ENCODE measurements at regions not wholly inside any gene's neighbourhood (a gene's known extent, or its start where the extent isn't known, plus 50 kb on each side); places are given as distances from the start of the nearest gene placed in this dataset.

DNA sequence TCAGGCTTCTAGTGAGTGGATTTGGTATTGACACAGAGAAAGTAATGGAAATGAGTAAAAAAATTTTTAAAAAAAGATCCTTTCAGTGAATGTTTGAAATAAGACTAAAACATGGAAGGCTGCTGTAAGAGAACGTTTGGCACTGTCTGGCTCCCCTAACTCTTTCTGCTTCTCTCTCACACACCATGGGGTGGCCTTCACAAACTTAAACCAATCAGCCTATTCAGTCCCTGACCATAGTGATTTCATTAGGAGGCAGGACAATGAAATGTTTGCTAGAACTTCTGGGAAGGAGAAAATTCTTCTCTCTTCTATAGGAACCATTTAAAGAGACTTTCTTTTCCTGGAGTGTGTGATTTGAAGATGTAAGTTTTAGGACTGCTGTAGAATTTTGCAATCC is 84.2 kb upstream of the GRIN2B start:
- TF ChIP-seq, protein P1, sequence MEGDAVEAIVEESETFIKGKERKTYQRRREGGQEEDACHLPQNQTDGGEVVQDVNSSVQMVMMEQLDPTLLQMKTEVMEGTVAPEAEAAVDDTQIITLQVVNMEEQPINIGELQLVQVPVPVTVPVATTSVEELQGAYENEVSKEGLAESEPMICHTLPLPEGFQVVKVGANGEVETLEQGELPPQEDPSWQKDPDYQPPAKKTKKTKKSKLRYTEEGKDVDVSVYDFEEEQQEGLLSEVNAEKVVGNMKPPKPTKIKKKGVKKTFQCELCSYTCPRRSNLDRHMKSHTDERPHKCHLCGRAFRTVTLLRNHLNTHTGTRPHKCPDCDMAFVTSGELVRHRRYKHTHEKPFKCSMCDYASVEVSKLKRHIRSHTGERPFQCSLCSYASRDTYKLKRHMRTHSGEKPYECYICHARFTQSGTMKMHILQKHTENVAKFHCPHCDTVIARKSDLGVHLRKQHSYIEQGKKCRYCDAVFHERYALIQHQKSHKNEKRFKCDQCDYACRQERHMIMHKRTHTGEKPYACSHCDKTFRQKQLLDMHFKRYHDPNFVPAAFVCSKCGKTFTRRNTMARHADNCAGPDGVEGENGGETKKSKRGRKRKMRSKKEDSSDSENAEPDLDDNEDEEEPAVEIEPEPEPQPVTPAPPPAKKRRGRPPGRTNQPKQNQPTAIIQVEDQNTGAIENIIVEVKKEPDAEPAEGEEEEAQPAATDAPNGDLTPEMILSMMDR (IDR thresholded peaks at IDR 0.05; ENCODE audit: unreplicated experiment): no peak
- H3K4me1 Mint-ChIP-seq: peaks cover 6% of the 10 kb centered on the region
- no peak overlapping the region for H3K27ac Mint-ChIP-seq
- DNase-seq (ENCODE audit: low spot score in 2 of 2, unreplicated experiment in 2 of 2): no peak
- H3K4me3 Mint-ChIP-seq: no peak overlapping the region
- H3K27me3 Mint-ChIP-seq (ENCODE audit: low read depth): no peaks in the 10 kb centered on the region
- no peaks in the 10 kb centered on the region for H3K36me3 Mint-ChIP-seq
- peaks cover 3% of the 10 kb centered on the region for H3K9me3 Mint-ChIP-seq

DNA sequence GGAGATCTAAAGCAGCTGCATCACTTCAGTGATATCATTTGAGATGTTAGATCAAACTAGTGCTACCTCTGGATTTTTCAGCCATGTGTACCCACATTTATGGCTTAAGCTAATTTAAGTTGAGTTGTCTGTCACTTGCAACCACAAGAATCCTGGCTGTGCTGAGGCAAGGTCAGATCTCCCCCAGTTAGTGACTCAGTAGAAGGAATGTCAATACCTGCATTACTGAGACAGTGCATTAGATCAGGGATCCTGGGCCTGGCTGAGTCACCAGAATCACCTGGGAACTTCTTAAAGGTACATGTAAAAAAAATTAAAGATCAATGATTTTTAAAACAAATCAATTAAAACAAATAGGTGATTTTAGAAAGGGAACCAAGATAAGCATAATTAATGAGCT is 84.6 kb upstream of the GRIN2B start:
- H3K36me3 Mint-ChIP-seq: no peaks in the 10 kb centered on the region
- H3K27me3 Mint-ChIP-seq (ENCODE audit: low read depth): no peaks in the 10 kb centered on the region
- peaks cover 4% of the 10 kb centered on the region for H3K4me1 Mint-ChIP-seq
- DNase-seq (ENCODE audit: low spot score in 2 of 2, unreplicated experiment in 2 of 2): no peak
- peaks cover 3% of the 10 kb centered on the region for H3K9me3 Mint-ChIP-seq
- no peak overlapping the region for H3K4me3 Mint-ChIP-seq
- H3K27ac Mint-ChIP-seq: no peak overlapping the region
- TF ChIP-seq, protein P1 (IDR thresholded peaks at IDR 0.05; ENCODE audit: unreplicated experiment): no peak

DNA sequence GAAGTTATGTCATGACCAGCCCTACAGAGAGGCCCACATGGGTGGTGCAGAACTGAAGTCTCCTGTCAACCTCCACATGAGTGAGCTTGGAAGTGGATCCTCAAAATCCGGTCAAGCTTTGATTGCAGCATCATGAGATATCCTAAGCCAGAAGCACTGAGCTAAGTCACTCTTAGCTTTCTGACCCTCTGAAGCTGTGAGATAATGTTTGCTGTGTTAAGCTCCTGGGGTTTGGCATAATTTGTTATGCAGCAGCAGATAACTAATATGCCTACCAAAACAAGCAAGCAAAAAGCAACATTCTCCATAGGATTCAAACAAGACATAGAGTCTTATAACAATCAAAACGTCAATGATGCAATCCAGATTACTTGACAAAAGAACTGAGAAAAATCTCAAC is 87.6 kb upstream of the GRIN2B start:
- TF ChIP-seq, protein P1 (IDR thresholded peaks at IDR 0.05; ENCODE audit: unreplicated experiment): no peak
- peaks cover 10% of the 10 kb centered on the region for H3K4me1 Mint-ChIP-seq
- no peaks in the 10 kb centered on the region for H3K27me3 Mint-ChIP-seq (ENCODE audit: low read depth)
- no peak overlapping the region for H3K27ac Mint-ChIP-seq
- DNase-seq (ENCODE audit: low spot score in 2 of 2, unreplicated experiment in 2 of 2): no peak
- no peak overlapping the region for H3K4me3 Mint-ChIP-seq
- H3K9me3 Mint-ChIP-seq: peaks cover 3% of the 10 kb centered on the region
- H3K36me3 Mint-ChIP-seq: no peaks in the 10 kb centered on the region

DNA sequence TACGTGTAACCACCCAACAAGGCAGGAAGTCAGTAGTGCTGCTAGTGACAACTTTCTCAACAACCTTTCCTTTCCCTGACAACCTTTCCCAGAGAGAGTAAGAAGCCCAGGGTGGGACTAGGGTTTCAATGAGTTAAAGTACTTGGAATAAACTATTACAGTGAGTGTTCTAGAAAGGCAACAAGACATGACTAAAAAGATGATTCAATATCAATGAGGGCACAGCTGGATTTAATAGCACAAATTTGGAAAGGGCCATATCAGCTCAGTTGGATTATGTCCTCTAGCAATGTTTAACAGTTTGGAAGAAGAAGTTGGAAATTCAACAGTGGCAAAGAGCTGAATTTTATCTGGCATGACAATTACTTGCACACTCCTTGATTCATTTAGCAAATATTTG is 90.4 kb upstream of the GRIN2B start:
- Mint-ChIP-seq H3K36me3 (no peaks in the 10 kb centered on the region), H3K4me3 (no peak overlapping the region), H3K27ac (no peak overlapping the region), H3K9me3 (peaks cover 8% of the 10 kb centered on the region), H3K27me3 (ENCODE audit: low read depth) (no peaks in the 10 kb centered on the region), H3K4me1 (peaks cover 10% of the 10 kb centered on the region)
- no peak for DNase-seq (ENCODE audit: low spot score in 2 of 2, unreplicated experiment in 2 of 2)
- TF ChIP-seq, protein P1 (IDR thresholded peaks at IDR 0.05; ENCODE audit: unreplicated experiment): no peak

DNA sequence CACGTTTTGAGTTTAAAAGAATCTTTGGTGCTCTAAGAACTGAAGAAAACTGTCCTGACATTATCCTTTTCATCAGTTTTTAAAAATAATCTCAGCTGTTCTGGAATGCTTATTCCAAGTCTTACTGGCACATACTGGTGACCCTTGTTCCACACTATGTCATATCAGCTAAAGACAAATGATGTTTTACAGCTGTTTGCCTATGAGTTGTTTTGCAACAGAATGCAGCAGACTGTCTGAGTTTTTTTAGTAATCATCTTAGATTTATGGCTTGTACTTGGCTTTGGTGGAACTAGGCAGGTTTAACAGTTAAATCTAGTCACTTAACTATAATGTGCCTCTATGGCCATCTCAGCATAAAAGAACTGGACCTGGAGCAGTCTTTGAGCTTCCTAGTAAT is 91.6 kb upstream of the GRIN2B start:
- Mint-ChIP-seq H3K9me3 (peaks cover 13% of the 10 kb centered on the region), H3K36me3 (no peaks in the 10 kb centered on the region), H3K4me1 (peaks cover 10% of the 10 kb centered on the region), H3K4me3 (no peak overlapping the region), H3K27me3 (ENCODE audit: low read depth) (no peaks in the 10 kb centered on the region), H3K27ac (no peak overlapping the region)
- TF ChIP-seq, protein P1 (IDR thresholded peaks at IDR 0.05; ENCODE audit: unreplicated experiment): no peak
- DNase-seq (ENCODE audit: low spot score in 2 of 2, unreplicated experiment in 2 of 2): no peak

DNA sequence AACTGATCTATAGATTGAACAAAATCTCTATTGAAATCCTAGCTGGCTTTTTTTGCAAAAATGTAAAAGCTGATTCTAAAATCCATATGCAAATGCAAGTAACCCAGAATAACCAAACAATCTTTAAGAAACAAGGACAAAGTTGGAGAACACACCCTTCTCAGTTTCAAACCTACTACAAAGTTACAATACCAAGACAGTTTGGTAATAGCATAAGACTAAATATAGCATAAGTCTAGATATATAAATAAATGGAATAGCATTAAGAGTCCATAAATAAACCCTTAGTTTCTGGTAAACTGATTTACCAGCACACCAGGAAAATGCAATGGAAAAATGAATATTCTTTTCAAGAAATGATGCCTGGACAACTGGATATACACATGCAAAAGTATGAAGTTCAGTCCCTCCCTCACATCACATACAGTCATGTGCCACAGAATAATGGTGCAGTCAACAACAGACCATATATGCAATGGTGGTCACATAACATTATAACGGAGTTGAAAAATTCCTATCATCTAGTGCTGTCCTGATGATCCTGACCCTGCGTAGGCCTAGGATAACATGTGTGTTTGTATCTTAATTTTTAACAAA is 94.5 kb upstream of the GRIN2B start:
- Mint-ChIP-seq H3K4me1 (peaks cover 10% of the 10 kb centered on the region), H3K27ac (no peak overlapping the region), H3K27me3 (ENCODE audit: low read depth) (no peaks in the 10 kb centered on the region), H3K36me3 (no peaks in the 10 kb centered on the region), H3K4me3 (no peak overlapping the region), H3K9me3 (peaks cover 17% of the 10 kb centered on the region)
- TF ChIP-seq, protein P1 (IDR thresholded peaks at IDR 0.05; ENCODE audit: unreplicated experiment): no peak
- DNase-seq (ENCODE audit: low spot score in 2 of 2, unreplicated experiment in 2 of 2): no peak
